ENCODE measurements at regions not wholly inside any gene's neighbourhood (a gene's known extent, or its start where the extent isn't known, plus 50 kb on each side); places are given as distances from the start of the nearest gene placed in this dataset.

DNA sequence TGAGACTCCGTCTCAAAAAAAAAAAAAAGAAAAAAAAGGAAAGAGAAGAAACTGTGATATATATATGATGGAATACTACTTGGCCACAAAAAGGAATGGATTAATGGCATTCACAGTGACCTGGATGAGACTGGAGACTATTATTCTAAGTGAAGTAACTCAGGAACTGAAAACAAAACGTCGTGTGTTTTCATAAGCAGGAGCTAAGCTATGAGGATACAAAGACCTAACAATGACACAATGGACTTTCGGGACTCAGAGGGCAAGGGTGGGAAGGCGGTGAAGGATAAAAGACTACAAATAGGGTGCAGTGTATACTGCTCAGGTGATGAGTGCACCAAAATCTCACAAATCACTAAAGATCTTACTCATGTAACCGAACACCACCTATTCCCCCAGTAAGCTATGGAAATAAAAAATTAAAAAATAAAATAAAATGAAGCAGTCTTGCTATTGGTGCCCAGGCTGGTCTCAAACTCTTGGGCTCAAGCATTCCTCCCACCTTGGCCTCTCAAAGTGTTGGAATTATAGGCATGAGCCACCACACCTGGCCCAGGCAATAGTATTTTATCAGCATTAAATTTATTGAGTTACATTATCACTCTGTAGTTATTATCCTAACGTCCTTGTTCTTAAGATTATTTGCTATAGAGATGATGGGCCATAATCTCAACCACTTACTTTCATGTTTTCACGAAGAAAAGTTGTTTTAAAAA, 71.5 kb upstream of the GPBP1 start:
- Histone ChIP-seq H3K4me1 (no peaks in the 10 kb centered on the region), H3K4me3 (ENCODE audit: low read depth, low read length) (no peak overlapping the region), H3K9me3 (peaks cover 7% of the 10 kb centered on the region; the same call in 1 of the 2 replicates), H3K27me3 (peaks cover 5% of the 10 kb centered on the region; the same call in 1 of the 2 replicates), H3K36me3 (no peaks in the 10 kb centered on the region)
- DNase-seq, result no peak
- TF ChIP-seq, protein P1, sequence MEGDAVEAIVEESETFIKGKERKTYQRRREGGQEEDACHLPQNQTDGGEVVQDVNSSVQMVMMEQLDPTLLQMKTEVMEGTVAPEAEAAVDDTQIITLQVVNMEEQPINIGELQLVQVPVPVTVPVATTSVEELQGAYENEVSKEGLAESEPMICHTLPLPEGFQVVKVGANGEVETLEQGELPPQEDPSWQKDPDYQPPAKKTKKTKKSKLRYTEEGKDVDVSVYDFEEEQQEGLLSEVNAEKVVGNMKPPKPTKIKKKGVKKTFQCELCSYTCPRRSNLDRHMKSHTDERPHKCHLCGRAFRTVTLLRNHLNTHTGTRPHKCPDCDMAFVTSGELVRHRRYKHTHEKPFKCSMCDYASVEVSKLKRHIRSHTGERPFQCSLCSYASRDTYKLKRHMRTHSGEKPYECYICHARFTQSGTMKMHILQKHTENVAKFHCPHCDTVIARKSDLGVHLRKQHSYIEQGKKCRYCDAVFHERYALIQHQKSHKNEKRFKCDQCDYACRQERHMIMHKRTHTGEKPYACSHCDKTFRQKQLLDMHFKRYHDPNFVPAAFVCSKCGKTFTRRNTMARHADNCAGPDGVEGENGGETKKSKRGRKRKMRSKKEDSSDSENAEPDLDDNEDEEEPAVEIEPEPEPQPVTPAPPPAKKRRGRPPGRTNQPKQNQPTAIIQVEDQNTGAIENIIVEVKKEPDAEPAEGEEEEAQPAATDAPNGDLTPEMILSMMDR (IDR thresholded peaks at IDR 0.05; ENCODE audit: low read depth, low read length), result no peak

DNA sequence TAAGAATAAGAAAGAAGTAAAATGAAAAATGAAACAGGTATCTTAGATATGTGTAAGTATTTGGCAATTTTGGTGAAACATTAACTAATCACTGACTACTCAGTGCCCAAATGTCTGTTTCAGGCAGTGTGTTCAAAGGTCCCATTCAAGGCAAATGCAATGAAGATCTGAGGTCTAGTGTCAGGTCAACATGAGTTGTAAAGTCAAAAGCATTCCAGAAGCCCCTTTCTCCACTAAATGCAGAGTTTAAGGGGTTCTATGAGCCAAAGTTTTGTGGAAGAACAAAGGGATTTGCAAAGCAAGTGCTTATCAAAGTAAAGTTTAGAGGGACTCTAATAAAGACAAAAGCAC, 71.0 kb upstream of the GPBP1 start:
- Histone ChIP-seq H3K9me3 (peaks cover 3% of the 10 kb centered on the region; the same call in 1 of the 2 replicates), H3K4me1 (no peaks in the 10 kb centered on the region), H3K36me3 (no peaks in the 10 kb centered on the region), H3K4me3 (ENCODE audit: low read depth, low read length) (no peak overlapping the region), H3K27me3 (peaks cover 5% of the 10 kb centered on the region; the same call in 1 of the 2 replicates)
- TF ChIP-seq, protein P1 (IDR thresholded peaks at IDR 0.05; ENCODE audit: low read depth, low read length), result no peak
- DNase-seq, result no peak

DNA sequence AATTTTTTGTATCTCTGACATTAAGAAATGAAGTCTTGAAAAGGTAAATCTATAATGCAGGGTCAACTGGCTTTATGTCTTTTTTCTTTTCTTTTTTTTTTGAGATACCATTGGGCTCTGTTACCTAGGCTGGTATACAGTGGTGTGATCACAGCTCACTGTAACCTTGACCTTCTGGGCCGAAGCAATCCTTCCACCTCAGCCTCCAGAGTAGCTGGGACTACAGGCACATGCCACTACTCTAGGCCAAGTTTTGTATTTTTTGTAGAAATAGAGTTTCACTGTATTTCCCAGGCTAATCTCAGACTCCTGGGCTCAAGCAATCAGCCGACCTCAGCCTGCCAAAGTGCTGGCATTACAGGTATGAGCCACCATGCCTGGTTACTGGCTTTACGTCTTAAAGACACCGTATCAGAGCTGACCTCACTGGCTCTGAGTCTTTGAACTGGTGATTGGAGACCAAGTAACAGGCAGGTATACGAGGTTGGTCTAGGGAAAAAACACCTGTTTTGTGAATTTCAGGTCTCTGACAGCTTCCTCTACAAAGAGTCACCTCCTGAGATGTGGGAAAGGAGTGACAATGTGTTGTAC, 70.4 kb upstream of the GPBP1 start:
- no peaks in the 10 kb centered on the region for H3K36me3 ChIP-seq
- 0 out of 2 replicates have a peak, but pooled peaks cover 2% of the 10 kb centered on the region for H3K9me3 ChIP-seq
- peaks cover 5% of the 10 kb centered on the region; the same call in 1 of the 2 replicates for H3K27me3 ChIP-seq
- no peak for DNase-seq
- TF ChIP-seq, protein P1 (IDR thresholded peaks at IDR 0.05; ENCODE audit: low read depth, low read length), result no peak
- no peak overlapping the region for H3K4me3 ChIP-seq (ENCODE audit: low read depth, low read length)
- H3K4me1 ChIP-seq, result no peaks in the 10 kb centered on the region

DNA sequence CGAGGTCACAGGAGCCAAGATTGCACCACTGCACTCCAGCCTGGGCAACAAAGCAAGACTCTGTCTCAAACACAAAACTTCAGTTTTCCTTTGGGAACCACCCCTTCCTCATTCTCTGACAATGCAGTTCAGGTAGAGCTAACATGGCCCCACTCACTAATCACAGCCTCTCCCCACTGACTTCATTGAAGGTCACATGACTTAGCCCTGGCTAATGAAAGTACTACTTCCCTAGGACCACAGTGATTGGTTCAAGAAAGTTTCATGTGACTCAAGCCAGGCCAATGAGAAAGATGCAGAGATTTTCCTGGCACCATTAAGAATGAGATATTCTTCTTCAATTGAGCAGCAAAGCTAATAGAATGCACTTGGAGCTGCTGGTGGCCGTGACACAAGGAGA, 67.2 kb upstream of the GPBP1 start:
- no peaks in the 10 kb centered on the region for H3K36me3 ChIP-seq
- H3K4me3 ChIP-seq (ENCODE audit: low read depth, low read length), result no peak overlapping the region
- TF ChIP-seq, protein P1 (IDR thresholded peaks at IDR 0.05; ENCODE audit: low read depth, low read length), result no peak
- no peaks in the 10 kb centered on the region for H3K27me3 ChIP-seq
- 0 out of 2 replicates have a peak, but pooled peaks cover 2% of the 10 kb centered on the region for H3K9me3 ChIP-seq
- DNase-seq, result no peak
- H3K4me1 ChIP-seq, result no peaks in the 10 kb centered on the region

DNA sequence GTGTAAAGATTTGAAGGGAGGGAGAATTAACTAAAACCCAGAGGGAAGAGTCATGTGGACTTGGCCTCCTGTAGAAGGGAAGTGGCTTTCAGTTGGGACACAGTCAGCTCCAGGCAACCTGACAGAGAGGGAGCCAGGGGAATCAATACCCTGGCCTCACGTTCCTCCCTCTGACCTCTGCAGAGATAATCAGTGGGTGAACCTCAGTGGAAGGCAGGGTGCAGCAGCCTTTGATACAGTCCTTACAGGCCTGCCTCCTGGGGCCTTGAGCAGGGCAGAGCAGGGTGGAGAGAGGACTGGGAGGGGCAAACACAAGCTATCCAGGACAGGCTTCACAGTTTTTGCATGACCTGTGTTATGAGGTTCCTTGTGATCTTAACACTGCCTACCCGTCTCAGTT, 61.9 kb upstream of the GPBP1 start:
- Histone ChIP-seq H3K4me3 (ENCODE audit: low read depth, low read length) (no peak overlapping the region), H3K27me3 (no peaks in the 10 kb centered on the region), H3K36me3 (no peaks in the 10 kb centered on the region), H3K9me3 (no peaks in the 10 kb centered on the region), H3K4me1 (no peaks in the 10 kb centered on the region)
- TF ChIP-seq, protein P1 (IDR thresholded peaks at IDR 0.05; ENCODE audit: low read depth, low read length), result no peak
- DNase-seq, result no peak

DNA sequence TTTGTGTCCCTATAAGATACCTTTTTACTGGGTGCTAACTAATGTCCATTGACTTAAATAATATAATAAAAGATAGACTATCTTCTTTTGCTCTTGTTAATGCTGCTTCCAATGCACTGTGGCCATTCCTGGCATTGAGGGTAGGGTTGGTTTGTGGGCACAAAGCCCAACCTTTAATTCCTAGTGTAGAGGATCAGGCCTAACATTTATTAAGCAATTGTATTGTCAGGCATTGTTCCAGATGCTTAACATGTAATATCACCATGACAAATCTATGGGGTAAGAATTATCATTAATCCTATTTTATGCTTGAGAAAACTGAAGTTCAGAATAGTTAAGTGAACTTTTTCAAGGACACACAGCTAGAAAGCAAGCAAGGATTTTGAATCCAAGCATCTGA, 60.4 kb upstream of the GPBP1 start:
- H3K4me1 ChIP-seq, result no peaks in the 10 kb centered on the region

More for the DNA sequence above, 60.4 kb upstream of the GPBP1 start:
- TF ChIP-seq, protein P1 (IDR thresholded peaks at IDR 0.05; ENCODE audit: low read depth, low read length), result no peak
- DNase-seq, result no peak
- no peaks in the 10 kb centered on the region for H3K36me3 ChIP-seq
- H3K9me3 ChIP-seq, result no peaks in the 10 kb centered on the region
- H3K27me3 ChIP-seq, result no peaks in the 10 kb centered on the region
- no peak overlapping the region for H3K4me3 ChIP-seq (ENCODE audit: low read depth, low read length)
